Mesenchymal stem cell (in vitro differentiated cells and primary cell): ENCODE measurements at regions not wholly inside any gene's neighbourhood (a gene's known extent, or its start where the extent isn't known, plus 50 kb on each side); places are given as distances from the start of the nearest gene placed in this dataset.

ENCODE experiments used
- DNase-seq: peaks from one replicate; pipeline ENCODE4 v3.0.0-alpha.2; 2013
- H2AFZ ChIP-seq: one replicate; pipeline ENCODE4 v1.6.1; 2013; ENCODE audit warnings: low read depth, mild to moderate bottlenecking, control low read depth, inconsistent platforms, low read length, moderate library complexity
- H2AK5ac ChIP-seq: 2 replicates; pipeline ENCODE4 v1.6.1; 2013; ENCODE audit warnings: low read length, moderate library complexity, mild to moderate bottlenecking, inconsistent platforms; ENCODE audit not compliant: severe bottlenecking
- H2BK120ac ChIP-seq: one replicate; pipeline ENCODE4 v1.6.1; 2013; ENCODE audit warnings: low read depth, mild to moderate bottlenecking, inconsistent platforms, low read length, moderate library complexity
- H2BK12ac ChIP-seq, 2 experiments: one replicate each; pipeline ENCODE4 v1.6.1; 2013; ENCODE audit warnings: inconsistent platforms in 2 of 2, low read length in 2 of 2, mild to moderate bottlenecking in 2 of 2, moderate library complexity in 2 of 2, control low read depth in 1 of 2
- H2BK15ac ChIP-seq: one replicate; pipeline ENCODE4 v1.6.1; 2013; ENCODE audit warnings: mild to moderate bottlenecking, low read depth, inconsistent platforms; ENCODE audit not compliant: poor library complexity, severe bottlenecking
- H2BK5ac ChIP-seq: 2 replicates; pipeline ENCODE4 v1.6.1; 2013; ENCODE audit warnings: low read depth, mild to moderate bottlenecking, low read length, control low read depth, inconsistent platforms; ENCODE audit not compliant: poor library complexity, severe bottlenecking
- H3K14ac ChIP-seq, 2 experiments: one replicate each; pipeline ENCODE4 v1.6.1; 2013; ENCODE audit warnings: inconsistent platforms in 2 of 2, low read length in 2 of 2, control low read depth in 1 of 2, mild to moderate bottlenecking in 1 of 2, moderate library complexity in 1 of 2
- H3K18ac ChIP-seq, 2 experiments: one replicate each; pipeline ENCODE4 v1.6.1; 2013; ENCODE audit warnings: inconsistent platforms in 2 of 2, low read length in 2 of 2, control low read depth in 1 of 2, low read depth in 1 of 2, mild to moderate bottlenecking in 1 of 2
- H3K23ac ChIP-seq, 2 experiments: one replicate each; pipeline ENCODE4 v1.6.1; 2013; ENCODE audit warnings: inconsistent platforms in 2 of 2, low read length in 2 of 2, mild to moderate bottlenecking in 2 of 2, moderate library complexity in 2 of 2, control low read depth in 1 of 2
- H3K27ac ChIP-seq: 2 replicates; pipeline ENCODE4 v1.5.1; 2013; ENCODE audit warnings: mild to moderate bottlenecking, moderate library complexity, low read length, control low read depth, inconsistent platforms; ENCODE audit not compliant: poor library complexity, severe bottlenecking
- H3K27me3 ChIP-seq, 2 experiments: 2 replicates each; pipeline versions ENCODE4 v1.6.1 to v1.7.0; 2013; ENCODE audit warnings: low read length in 2 of 2, mild to moderate bottlenecking in 2 of 2, moderate library complexity in 2 of 2, control low read depth in 1 of 2, inconsistent platforms in 1 of 2; ENCODE audit not compliant: control insufficient read depth in 1 of 2, insufficient read depth in 1 of 2
- H3K36me3 ChIP-seq, 2 experiments: 2 replicates each; pipeline versions ENCODE4 v1.6.1 to v1.7.0; 2013; ENCODE audit warnings: low read length in 2 of 2, control low read depth in 1 of 2, inconsistent platforms in 1 of 2, low read depth in 1 of 2, mild to moderate bottlenecking in 1 of 2; ENCODE audit not compliant: insufficient read depth in 2 of 2, control insufficient read depth in 1 of 2
- H3K4ac ChIP-seq, 2 experiments: one replicate each; pipeline ENCODE4 v1.6.1; 2013; ENCODE audit warnings: inconsistent platforms in 2 of 2, low read length in 2 of 2, mild to moderate bottlenecking in 2 of 2, moderate library complexity in 2 of 2, control low read depth in 1 of 2, low read depth in 1 of 2
- H3K4me1 ChIP-seq: 2 replicates; pipeline ENCODE4 v1.6.1; 2013; ENCODE audit warnings: low read depth, low read length, control low read depth; ENCODE audit not compliant: control insufficient read depth, insufficient read depth
- H3K4me2 ChIP-seq: 2 replicates; pipeline ENCODE4 v1.6.1; 2013; ENCODE audit warnings: low read length, mild to moderate bottlenecking, inconsistent platforms; ENCODE audit not compliant: poor library complexity, severe bottlenecking
- H3K4me3 ChIP-seq, 2 experiments: 2 replicates each; pipeline versions ENCODE4 v1.5.1 to v1.7.0; 2013; ENCODE audit warnings: low read length in 2 of 2, mild to moderate bottlenecking in 2 of 2, control low read depth in 1 of 2, low read depth in 1 of 2; ENCODE audit not compliant: insufficient read depth in 1 of 2
- H3K79me1 ChIP-seq: replicated peaks from 2 replicates; pipeline ENCODE4 v1.6.1; 2013; ENCODE audit warnings: mild to moderate bottlenecking, control low read depth, low read length, inconsistent platforms; ENCODE audit not compliant: poor library complexity, severe bottlenecking
- H3K9ac ChIP-seq: 2 replicates; pipeline ENCODE4 v1.7.0; 2013; ENCODE audit warnings: mild to moderate bottlenecking, low read length, moderate library complexity
- H3K9me3 ChIP-seq: 2 replicates; pipeline ENCODE4 v1.7.0; 2013; ENCODE audit warnings: mild to moderate bottlenecking, low read length; ENCODE audit not compliant: control insufficient read depth
- H4K8ac ChIP-seq: one replicate; pipeline ENCODE4 v1.6.1; 2013; ENCODE audit warnings: inconsistent platforms, mild to moderate bottlenecking, low read length, moderate library complexity
- H4K91ac ChIP-seq: one replicate; pipeline ENCODE4 v1.6.1; 2013; ENCODE audit warnings: mild to moderate bottlenecking, low read length, inconsistent platforms
- WGBS: methylation state at CpG from one replicate; pipeline ENCODE4 v1.1.7; 2013; ENCODE audit warnings: mixed read lengths; 5-methylcytosine and 5-hydroxymethylcytosine counted together

DNA sequence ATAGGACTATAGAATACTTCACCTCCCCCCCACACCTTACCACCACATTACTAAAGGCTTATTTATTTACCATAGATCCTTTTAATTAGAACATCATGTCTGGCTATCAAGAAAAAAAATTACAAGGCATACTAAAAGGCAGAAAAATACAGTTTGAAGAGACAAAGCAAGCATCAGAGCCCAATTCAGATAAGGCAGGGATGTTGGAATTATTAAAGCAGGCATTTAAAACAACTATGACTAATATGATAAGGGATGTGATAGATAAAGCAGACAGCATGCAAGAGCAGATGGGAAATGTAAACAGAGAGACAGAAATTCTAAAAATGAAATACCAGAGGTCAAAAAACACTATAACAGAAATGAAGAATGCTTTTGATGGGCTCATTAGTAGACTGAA is 55.4 kb upstream of the SMIM21 start:
- no peak overlapping the region for H3K4me2 ChIP-seq
- H3K18ac ChIP-seq = no peak overlapping the region
- H3K9me3 ChIP-seq = no peaks in the 10 kb centered on the region
- H3K4me3 ChIP-seq = no peak overlapping the region
- no peak overlapping the region for H2BK120ac ChIP-seq
- no peaks in the 10 kb centered on the region for H3K36me3 ChIP-seq
- H3K79me1 ChIP-seq = no peaks in the 10 kb centered on the region
- no peak overlapping the region for H2BK5ac ChIP-seq
- no peak overlapping the region for H2AK5ac ChIP-seq
- no peak overlapping the region for H3K23ac ChIP-seq
- no peak overlapping the region for H4K91ac ChIP-seq
- no peak overlapping the region for H4K8ac ChIP-seq
- H2BK15ac ChIP-seq = no peak overlapping the region
- no peak overlapping the region for H3K4ac ChIP-seq
- DNase-seq = peak; percentile 44
- H3K14ac ChIP-seq = no peak overlapping the region
- no peaks in the 10 kb centered on the region for H3K4me1 ChIP-seq
- no peak overlapping the region for H3K27ac ChIP-seq
- no peak overlapping the region for H2AFZ ChIP-seq
- no peak overlapping the region for H3K9ac ChIP-seq
- H2BK12ac ChIP-seq = no peak overlapping the region
- H3K27me3 ChIP-seq = peaks cover 0 to 5% of the 10 kb centered on the region in 2 experiments

DNA sequence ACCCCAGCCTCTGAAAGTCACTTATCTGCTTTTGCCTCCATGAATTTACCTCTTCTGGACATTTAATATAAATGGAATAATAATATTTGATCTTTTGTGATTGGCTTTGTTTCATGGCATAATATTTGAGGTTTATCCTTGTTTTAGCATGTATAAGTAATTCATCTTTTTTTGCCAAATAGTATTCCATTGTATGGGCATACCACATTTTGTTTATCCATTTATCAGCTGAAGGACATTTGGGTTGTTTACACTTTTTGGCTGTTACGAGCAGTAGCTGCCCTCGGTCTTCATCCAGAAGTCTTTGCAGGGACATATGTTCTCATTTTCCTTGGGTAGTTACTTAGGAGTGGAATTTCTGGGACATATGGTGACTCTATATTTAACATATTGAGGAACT is 53.0 kb upstream of the SMIM21 start:
- Histone ChIP-seq H2AK5ac (no peak overlapping the region), H2BK120ac (no peak overlapping the region), H2BK5ac (no peak overlapping the region), H3K36me3 (no peaks in the 10 kb centered on the region), H3K9me3 (no peaks in the 10 kb centered on the region), H3K27me3 (peaks cover 0 to 5% of the 10 kb centered on the region in 2 experiments), H3K27ac (no peak overlapping the region), H2AFZ (no peak overlapping the region), H3K4ac (no peak overlapping the region), H3K18ac (no peak overlapping the region), H3K9ac (no peak overlapping the region), H3K14ac (no peak overlapping the region), H3K4me2 (no peak overlapping the region), H3K79me1 (no peaks in the 10 kb centered on the region), H3K23ac (no peak overlapping the region), H2BK12ac (no peak overlapping the region), H4K8ac (no peak overlapping the region), H2BK15ac (no peak overlapping the region), H3K4me1 (no peaks in the 10 kb centered on the region), H4K91ac (no peak overlapping the region), H3K4me3 (no peak overlapping the region)
- WGBS = 89% methylated on average over 2 of the region's 2 CpGs
- no peak for DNase-seq

DNA sequence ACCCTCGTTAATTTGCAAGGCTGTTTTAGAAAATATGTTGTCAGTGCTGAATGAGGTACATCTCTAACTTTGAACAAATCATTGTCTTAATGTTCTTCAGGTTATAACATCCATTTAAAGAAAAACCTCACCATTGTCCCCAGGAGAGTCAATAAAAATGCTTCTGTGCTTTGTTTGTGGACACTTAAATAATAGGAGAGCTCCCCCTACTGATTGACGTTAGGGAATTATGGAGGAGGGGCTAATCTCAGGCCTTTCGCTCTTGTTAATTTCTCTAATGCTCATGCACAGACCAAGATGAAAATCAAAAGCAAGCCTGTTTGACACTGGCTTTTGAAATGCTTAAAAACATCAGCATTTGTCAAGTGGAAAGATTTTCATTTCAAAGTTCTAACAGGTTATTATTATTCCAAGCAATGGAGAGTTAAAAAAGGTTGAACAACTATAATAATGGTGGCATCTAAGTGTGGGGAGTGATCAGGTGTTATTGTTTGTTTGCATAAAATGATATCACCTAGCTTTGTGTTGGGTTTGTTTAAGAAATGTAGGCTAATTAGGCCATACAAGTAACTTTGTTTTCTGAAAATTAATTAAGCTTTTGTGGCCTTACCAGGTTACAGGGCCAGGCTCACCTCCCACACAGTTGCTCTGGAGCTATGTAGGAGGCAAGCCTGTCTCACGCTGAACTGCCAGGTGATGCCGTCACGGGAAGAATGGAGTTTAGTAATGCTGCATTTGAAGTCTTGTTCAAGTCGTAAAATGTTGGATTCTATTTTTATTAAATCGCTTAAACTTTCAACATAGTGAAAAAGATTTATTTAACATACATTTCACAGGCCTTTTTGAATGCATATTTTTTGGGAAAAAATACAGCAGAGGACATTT is 51.7 kb upstream of the SMIM21 start:
- WGBS = 50% methylated on average over 2 of the region's 8 CpGs

DNA sequence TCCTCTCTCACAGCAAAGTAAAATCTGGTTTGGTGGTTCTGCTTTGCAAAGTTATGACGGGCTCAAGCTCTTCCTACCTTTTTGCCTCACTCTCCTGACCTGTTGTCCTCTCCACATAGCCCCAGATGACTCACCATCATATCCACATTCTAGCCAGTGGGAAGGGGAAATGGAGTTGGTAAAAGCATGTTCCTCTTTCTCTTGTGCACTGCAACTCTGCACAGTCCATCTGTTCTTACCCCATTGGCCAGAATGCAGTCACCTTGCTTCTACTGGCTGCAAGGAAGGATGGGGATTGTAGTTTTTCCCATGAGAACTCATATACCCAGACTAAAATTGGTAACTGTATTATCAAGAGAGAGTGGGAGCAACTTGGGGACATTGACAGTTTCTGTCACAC is 50.4 kb upstream of the SMIM21 start:
- H3K27me3 ChIP-seq = no peaks in the 10 kb centered on the region
- H2BK12ac ChIP-seq = no peak overlapping the region
- H3K9me3 ChIP-seq = no peaks in the 10 kb centered on the region
- H3K36me3 ChIP-seq = no peaks in the 10 kb centered on the region
- WGBS = no CpG with 5 or more reads among the region's 1 CpG
- no peak overlapping the region for H3K9ac ChIP-seq
- no peak overlapping the region for H3K18ac ChIP-seq
- H3K14ac ChIP-seq = no peak overlapping the region
- H2AK5ac ChIP-seq = no peak overlapping the region
- H2BK5ac ChIP-seq = no peak overlapping the region
- no peaks in the 10 kb centered on the region for H3K4me1 ChIP-seq
- no peak overlapping the region for H2AFZ ChIP-seq
- no peak overlapping the region for H2BK120ac ChIP-seq
- H4K8ac ChIP-seq = no peak overlapping the region
- H3K4me2 ChIP-seq = no peak overlapping the region
- H3K4me3 ChIP-seq = no peak overlapping the region
- H4K91ac ChIP-seq = peak overlapping the region; percentile 11
- no peak overlapping the region for H2BK15ac ChIP-seq
- H3K27ac ChIP-seq = no peak overlapping the region
- H3K79me1 ChIP-seq = no peaks in the 10 kb centered on the region
- DNase-seq = peak; percentile 9
- H3K23ac ChIP-seq = no peak overlapping the region
- H3K4ac ChIP-seq = no peak overlapping the region

More for the DNA sequence above, 51.7 kb upstream of the SMIM21 start:
- DNase-seq = peak; percentile 57
- H2AFZ ChIP-seq = no peak overlapping the region
- no peak overlapping the region for H3K4ac ChIP-seq
- peak overlapping the region in 1 of 2 experiments; percentile 68 for H2BK12ac ChIP-seq
- H3K9me3 ChIP-seq = no peaks in the 10 kb centered on the region
- no peak overlapping the region for H4K91ac ChIP-seq
- no peak overlapping the region for H3K4me3 ChIP-seq
- H2BK15ac ChIP-seq = no peak overlapping the region
- no peak overlapping the region for H3K4me2 ChIP-seq
- no peak overlapping the region for H2BK5ac ChIP-seq
- H3K27me3 ChIP-seq = peaks cover 0 to 5% of the 10 kb centered on the region in 2 experiments
- no peaks in the 10 kb centered on the region for H3K4me1 ChIP-seq
- no peak overlapping the region for H2AK5ac ChIP-seq
- no peak overlapping the region for H3K27ac ChIP-seq
- H2BK120ac ChIP-seq = no peak overlapping the region
- H3K23ac ChIP-seq = no peak overlapping the region
- no peak overlapping the region for H3K9ac ChIP-seq
- no peak overlapping the region for H3K14ac ChIP-seq
- H3K36me3 ChIP-seq = no peaks in the 10 kb centered on the region
- H3K79me1 ChIP-seq = no peaks in the 10 kb centered on the region
- no peak overlapping the region for H3K18ac ChIP-seq
- H4K8ac ChIP-seq = no peak overlapping the region
